H1 (cell line): ENCODE measurements at regions not wholly inside any gene's neighbourhood (a gene's known extent, or its start where the extent isn't known, plus 50 kb on each side); places are given as distances from the start of the nearest gene placed in this dataset.

Experiments used
- EZH2 ChIP-seq: fragments of 200-600 bp; sonication (generic); IDR thresholded peaks from 2 replicates; pipeline ENCODE4 v1.7.1; 2012; ENCODE audit warnings: low read depth, mild to moderate bottlenecking, moderate library complexity, low read length, inconsistent platforms; ENCODE audit not compliant: severe bottlenecking
- FOSL1 ChIP-seq: IDR thresholded peaks from 2 replicates; pipeline ENCODE4 v1.6.1; 2011; ENCODE audit warnings: mild to moderate bottlenecking, low read depth, low read length, moderate library complexity; ENCODE audit not compliant: insufficient read depth
- JUND ChIP-seq: IDR thresholded peaks from 2 replicates; pipeline ENCODE4 v1.6.1; 2011; ENCODE audit warnings: mild to moderate bottlenecking, improper control_type of control experiment, low read length
- POLR2A ChIP-seq, 2 experiments: IDR thresholded peaks; 1 replicate in 1 of 2; 2 replicates in 1 of 2; pipeline ENCODE4 v1.6.1; 2011; ENCODE audit warnings: low read depth in 2 of 2, low read length in 2 of 2, mild to moderate bottlenecking in 2 of 2; ENCODE audit errors: control extremely low read depth in 1 of 2
- SIN3A ChIP-seq, 2 experiments: IDR thresholded peaks in 1 of 2; conservative IDR thresholded peaks in 1 of 2; 2 replicates each; pipeline ENCODE4 v1.6.1; 2011 to 2012; ENCODE audit warnings: low read length in 2 of 2, improper control_type of control experiment in 1 of 2, low read depth in 1 of 2, mild to moderate bottlenecking in 1 of 2
- SIX5 ChIP-seq: IDR thresholded peaks from 2 replicates; pipeline ENCODE4 v1.6.1; 2011; ENCODE audit warnings: mild to moderate bottlenecking, low read depth, low read length
- ZNF274 ChIP-seq: IDR thresholded peaks from 2 replicates; pipeline ENCODE4 v1.7.0; 2012; ENCODE audit warnings: low read length, borderline replicate concordance; ENCODE audit errors: extremely low read depth

DNA sequence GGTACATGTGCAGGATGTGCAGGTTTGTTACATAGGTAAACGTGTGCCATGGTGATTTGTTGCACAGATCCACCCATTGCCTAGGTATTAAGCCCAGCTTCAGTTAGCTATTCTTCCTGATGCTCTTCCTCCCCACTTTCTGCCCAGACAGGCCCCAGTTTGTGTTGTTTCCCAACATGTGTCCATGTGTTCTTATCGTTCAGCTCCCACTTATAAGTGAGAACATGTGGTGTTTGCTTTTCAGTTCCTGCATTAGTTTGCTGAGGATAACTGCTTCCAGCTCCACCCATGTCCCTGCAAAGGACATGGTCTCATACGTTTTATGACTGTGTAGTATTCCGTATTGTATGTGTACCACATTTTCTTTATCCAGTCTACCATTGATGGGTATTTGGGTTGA is 251.7 kb upstream of the NOVA1 start (continued):
- TF ChIP-seq SIN3A (conservative IDR thresholded peaks at IDR 0.05 in 1 of 2, IDR thresholded peaks at IDR 0.05 in 1 of 2; ENCODE audit: low read depth in 1 of 2, low read length in 2 of 2) = no peak
- TF ChIP-seq FOSL1 = no peak
- no peak for TF ChIP-seq ZNF274
- TF ChIP-seq JUND = no peak
- TF ChIP-seq POLR2A (IDR thresholded peaks at IDR 0.05; ENCODE audit: control extremely low read depth in 1 of 2, low read depth in 2 of 2, low read length in 2 of 2) = no peak
- no peak for TF ChIP-seq SIX5
- TF ChIP-seq EZH2 = no peak
